C4-2B (cell line): ENCODE measurements at regions not wholly inside any gene's neighbourhood (a gene's known extent, or its start where the extent isn't known, plus 50 kb on each side); places are given as distances from the start of the nearest gene placed in this dataset.

Experiments
- CTCF ChIP-seq: fragments of 450-650 bp; conservative IDR thresholded peaks from 2 replicates; pipeline ENCODE4 v1.5.1; 2017; ENCODE audit warnings: mild to moderate bottlenecking
- ZFX ChIP-seq: fragments of 450-650 bp; IDR thresholded peaks from 2 replicates; pipeline ENCODE4 v1.6.1; 2017

GRCh38 chr16:54355251-54355650 lies 68.7 kb upstream of the IRX3 start:
- no peak for TF ChIP-seq CTCF
- no peak for TF ChIP-seq ZFX
